ENCODE measurements at regions not wholly inside any gene's neighbourhood (a gene's known extent, or its start where the extent isn't known, plus 50 kb on each side); places are given as distances from the start of the nearest gene placed in this dataset.

DNA sequence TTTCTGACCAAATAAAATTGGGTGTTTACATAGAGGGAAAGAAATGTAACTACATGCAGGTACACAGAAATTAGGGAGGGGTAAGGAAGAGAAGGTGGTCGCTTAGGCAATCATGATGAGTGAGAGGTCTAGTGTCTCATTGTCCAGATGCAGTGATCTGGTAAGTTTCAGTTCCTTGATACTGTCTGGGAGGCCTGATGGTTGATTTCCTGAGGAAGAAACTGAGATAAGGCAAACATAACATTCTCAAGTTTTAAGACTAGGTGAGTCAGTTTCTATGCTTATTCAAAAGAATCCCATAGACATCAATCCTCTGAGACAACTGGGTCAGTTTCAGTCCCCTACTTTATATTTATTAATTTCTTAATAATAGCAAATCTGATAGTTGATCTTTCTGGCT is 843.3 kb upstream of the CDH10 start:
- POLR2A ChIA-PET: no interaction called here
- CTCF ChIA-PET: interaction anchor here (1.2 kb wide), 1 partner anchor 11 kb away, joined by 3 read pairs; no protein-coding TSS in a partner anchor
- TF ChIP-seq, protein P1, sequence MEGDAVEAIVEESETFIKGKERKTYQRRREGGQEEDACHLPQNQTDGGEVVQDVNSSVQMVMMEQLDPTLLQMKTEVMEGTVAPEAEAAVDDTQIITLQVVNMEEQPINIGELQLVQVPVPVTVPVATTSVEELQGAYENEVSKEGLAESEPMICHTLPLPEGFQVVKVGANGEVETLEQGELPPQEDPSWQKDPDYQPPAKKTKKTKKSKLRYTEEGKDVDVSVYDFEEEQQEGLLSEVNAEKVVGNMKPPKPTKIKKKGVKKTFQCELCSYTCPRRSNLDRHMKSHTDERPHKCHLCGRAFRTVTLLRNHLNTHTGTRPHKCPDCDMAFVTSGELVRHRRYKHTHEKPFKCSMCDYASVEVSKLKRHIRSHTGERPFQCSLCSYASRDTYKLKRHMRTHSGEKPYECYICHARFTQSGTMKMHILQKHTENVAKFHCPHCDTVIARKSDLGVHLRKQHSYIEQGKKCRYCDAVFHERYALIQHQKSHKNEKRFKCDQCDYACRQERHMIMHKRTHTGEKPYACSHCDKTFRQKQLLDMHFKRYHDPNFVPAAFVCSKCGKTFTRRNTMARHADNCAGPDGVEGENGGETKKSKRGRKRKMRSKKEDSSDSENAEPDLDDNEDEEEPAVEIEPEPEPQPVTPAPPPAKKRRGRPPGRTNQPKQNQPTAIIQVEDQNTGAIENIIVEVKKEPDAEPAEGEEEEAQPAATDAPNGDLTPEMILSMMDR (IDR thresholded peaks at IDR 0.05; ENCODE audit: control extremely low read depth, extremely low read depth, low read depth, missing control alignments): no peak
- DNase-seq (ENCODE audit: extremely low spot score): no peak

DNA sequence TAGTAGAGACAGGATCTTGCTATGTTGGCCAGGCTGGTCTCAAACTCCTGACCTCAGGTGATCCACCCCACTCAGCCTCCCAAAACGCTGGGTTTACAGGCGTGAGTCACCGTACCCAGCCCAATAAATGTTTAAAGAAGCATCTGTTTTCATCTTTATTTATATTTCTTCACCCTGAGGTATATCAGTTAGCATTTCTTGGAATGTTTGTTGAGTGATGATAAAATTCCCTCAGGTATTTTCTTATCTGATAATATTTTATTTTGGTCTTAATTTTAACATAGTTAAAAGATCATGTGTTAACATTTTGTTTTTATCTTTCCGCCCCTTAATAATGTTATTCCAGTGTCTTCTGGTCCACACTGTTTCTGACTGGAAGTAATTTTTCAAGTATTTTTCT is 839.6 kb upstream of the CDH10 start:
- no peak for DNase-seq (ENCODE audit: extremely low spot score)
- CTCF ChIA-PET: no interaction called here
- TF ChIP-seq, protein P1 (IDR thresholded peaks at IDR 0.05; ENCODE audit: control extremely low read depth, extremely low read depth, low read depth, missing control alignments): no peak
- POLR2A ChIA-PET: no interaction called here

DNA sequence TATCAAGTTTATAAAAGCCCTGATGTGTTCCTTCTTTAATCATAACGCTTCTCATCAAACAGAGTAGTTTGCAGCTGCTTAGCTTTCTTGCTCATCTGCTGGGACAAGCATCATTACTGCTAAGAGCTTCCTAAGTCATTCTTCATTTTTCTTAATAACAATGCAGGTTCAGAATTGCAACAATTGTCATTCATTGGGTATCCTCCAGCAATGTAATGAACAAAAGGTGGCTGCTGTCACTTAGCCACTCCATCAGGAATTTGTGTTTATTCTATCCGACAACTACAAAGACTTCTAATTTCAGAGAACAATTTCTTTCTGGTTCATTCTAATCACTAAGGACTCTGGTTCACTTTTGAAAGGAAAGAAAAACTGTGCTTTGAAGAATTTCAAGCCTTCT is 836.7 kb upstream of the CDH10 start:
- ChIA-PET CTCF (no interaction called here), POLR2A (no interaction called here)
- DNase-seq (ENCODE audit: extremely low spot score): no peak
- TF ChIP-seq, protein P1 (IDR thresholded peaks at IDR 0.05; ENCODE audit: control extremely low read depth, extremely low read depth, low read depth, missing control alignments): no peak

DNA sequence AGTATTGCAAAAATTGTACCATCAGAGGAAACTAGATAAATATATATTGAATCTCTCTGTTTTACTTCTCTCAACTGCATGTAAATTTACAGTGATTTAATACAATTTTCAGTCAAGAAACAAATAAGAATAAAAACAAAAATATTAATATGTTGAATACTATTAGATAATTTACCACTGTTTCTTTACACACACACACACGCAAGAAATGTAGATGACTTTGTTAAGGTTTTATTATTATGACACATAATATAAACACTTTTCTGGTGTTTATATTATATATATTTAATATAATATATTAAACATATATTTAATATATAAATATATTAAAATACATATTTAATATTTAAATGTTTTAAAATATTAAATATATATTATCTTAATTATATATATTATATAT is 814.3 kb upstream of the CDH10 start:
- no peak for DNase-seq (ENCODE audit: extremely low spot score)
- ChIA-PET POLR2A (no interaction called here), CTCF (no interaction called here)
- TF ChIP-seq, protein P1 (IDR thresholded peaks at IDR 0.05; ENCODE audit: control extremely low read depth, extremely low read depth, low read depth, missing control alignments): no peak

DNA sequence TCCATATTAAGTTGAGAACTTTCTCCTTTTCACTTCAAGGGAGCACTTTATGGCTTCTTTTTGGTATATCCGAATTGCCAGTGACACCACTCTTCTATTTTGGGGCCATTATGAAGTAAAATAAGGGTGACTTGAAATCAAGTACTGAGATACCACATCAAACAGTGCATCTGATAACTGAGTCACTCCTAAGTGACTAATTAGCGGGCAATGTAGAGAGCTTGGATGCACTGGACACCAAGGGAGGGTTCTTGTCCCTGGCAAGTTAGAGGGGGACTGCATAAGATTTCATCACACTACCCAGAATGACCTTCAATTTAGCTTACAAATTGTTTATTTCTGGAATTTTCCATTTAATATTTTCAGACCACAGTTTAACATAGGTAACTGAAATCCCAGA is 813.9 kb upstream of the CDH10 start:
- no peak for DNase-seq (ENCODE audit: extremely low spot score)
- CTCF ChIA-PET: no interaction called here
- TF ChIP-seq, protein P1 (IDR thresholded peaks at IDR 0.05; ENCODE audit: control extremely low read depth, extremely low read depth, low read depth, missing control alignments): no peak
- POLR2A ChIA-PET: no interaction called here

DNA sequence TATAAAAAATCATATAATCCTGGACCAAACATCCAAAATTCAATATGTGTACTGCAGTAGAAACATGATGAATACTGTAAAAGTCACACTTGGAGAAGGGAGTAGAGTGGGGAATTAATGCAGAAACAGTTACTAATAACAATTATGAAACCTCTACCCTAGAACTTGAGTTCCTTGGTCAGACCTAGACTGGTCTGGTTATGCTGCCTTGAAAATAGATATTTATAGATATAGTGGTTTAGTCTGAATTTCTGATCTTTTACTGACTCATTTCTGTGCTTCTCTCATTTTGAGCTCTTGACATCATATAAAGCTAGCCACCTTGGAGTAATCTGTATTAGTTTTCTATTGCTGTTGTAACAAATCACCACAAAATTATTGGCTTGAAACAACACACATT is 808.7 kb upstream of the CDH10 start:
- POLR2A ChIA-PET: no interaction called here
- TF ChIP-seq, protein P1 (IDR thresholded peaks at IDR 0.05; ENCODE audit: control extremely low read depth, extremely low read depth, low read depth, missing control alignments): no peak
- CTCF ChIA-PET: no interaction called here
- DNase-seq (ENCODE audit: extremely low spot score): no peak

DNA sequence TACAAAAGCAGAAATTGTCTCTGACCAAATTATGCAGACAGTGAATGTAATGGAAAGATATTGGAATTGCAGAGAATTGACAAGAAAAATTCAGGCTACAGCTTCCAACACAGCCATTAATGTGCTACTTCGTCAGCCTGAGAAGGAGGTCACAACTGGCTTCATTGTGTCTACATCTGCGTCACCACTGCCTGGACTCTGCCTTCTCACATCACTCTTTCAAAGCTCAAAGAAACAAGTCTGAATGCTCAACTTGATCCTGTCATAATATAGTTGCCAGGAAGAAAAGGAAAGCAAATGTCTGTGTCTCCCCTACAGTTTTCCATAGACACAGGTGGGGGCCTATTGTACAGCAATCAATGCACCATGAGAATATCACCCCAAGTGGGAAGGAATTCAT is 806.5 kb upstream of the CDH10 start:
- no peak for DNase-seq (ENCODE audit: extremely low spot score)
- CTCF ChIA-PET: no interaction called here
- TF ChIP-seq, protein P1 (IDR thresholded peaks at IDR 0.05; ENCODE audit: control extremely low read depth, extremely low read depth, low read depth, missing control alignments): no peak
- POLR2A ChIA-PET: no interaction called here
